IMR-90 (cell line): ENCODE measurements at regions not wholly inside any gene's neighbourhood (a gene's known extent, or its start where the extent isn't known, plus 50 kb on each side); places are given as distances from the start of the nearest gene placed in this dataset.

Source experiments
- ATAC-seq: fragments of 200-7000 bp; cut with Tn5 transposase; 2 replicates; pipeline ENCODE4 v1.9.1; 2020; ENCODE audit warnings: low read depth, mild to moderate bottlenecking, moderate library complexity
- BruUV-seq: library from RNA; stranded (reverse); fragments of 400-500 nt; replicated peaks from 2 replicates; lab custom pipeline; 2021; lab: Mats Ljungman, UMichigan
- CTCF ChIA-PET: fragments of 300-600 bp; formaldehyde crosslinking; extraction: SDS; loops from one replicate; lab custom pipeline; 2021; ENCODE audit warnings: antibody characterized with exemption; lab: Yijun Ruan, JAX
- POLR2A ChIA-PET: fragments of 300-600 bp; sonication (Branson Sonifier 250); formaldehyde crosslinking; loops from one replicate; lab custom pipeline; 2022; ENCODE audit warnings: antibody characterized with exemption; ENCODE audit not compliant: unreplicated experiment; lab: Charles Lee
- DNase-seq: peaks from one replicate; pipeline ENCODE4 v3.0.0; 2013
- H2AFZ ChIP-seq: replicated peaks from 2 replicates; pipeline ENCODE3; 2013; ENCODE audit warnings: low read length, mild to moderate bottlenecking; ENCODE audit not compliant: poor library complexity
- H2AK5ac ChIP-seq: 2 replicates; pipeline ENCODE4 v1.6.1; 2013; ENCODE audit warnings: low read depth, low read length, inconsistent platforms
- H2AK9ac ChIP-seq: replicated peaks from 2 replicates; pipeline ENCODE3; 2013; ENCODE audit warnings: mild to moderate bottlenecking, low read depth, low read length, moderate library complexity; ENCODE audit not compliant: poor library complexity
- H2BK120ac ChIP-seq: 2 replicates; pipeline ENCODE4 v1.6.1; 2013; ENCODE audit warnings: low read depth, low read length, inconsistent platforms
- H2BK15ac ChIP-seq: 3 replicates; pipeline ENCODE4 v1.6.1; 2013; ENCODE audit warnings: low read depth, low read length, inconsistent platforms
- H2BK20ac ChIP-seq: 2 replicates; pipeline ENCODE4 v1.6.1; 2013; ENCODE audit warnings: low read depth, mild to moderate bottlenecking, inconsistent platforms, low read length, moderate library complexity
- H2BK5ac ChIP-seq: 2 replicates; pipeline ENCODE4 v1.6.1; 2013; ENCODE audit warnings: mild to moderate bottlenecking, low read depth, low read length, inconsistent platforms; ENCODE audit not compliant: poor library complexity, severe bottlenecking
- H3K14ac ChIP-seq: replicated peaks from 2 replicates; pipeline ENCODE4 v1.6.1; 2013; ENCODE audit warnings: low read depth, low read length, inconsistent platforms
- H3K18ac ChIP-seq: 2 replicates; pipeline ENCODE4 v1.6.1; 2013; ENCODE audit warnings: low read depth, low read length, control low read depth
- H3K23ac ChIP-seq: 2 replicates; pipeline ENCODE4 v1.6.1; 2013; ENCODE audit warnings: low read depth, low read length, inconsistent platforms
- H3K27ac ChIP-seq: 2 replicates; pipeline ENCODE4 v1.5.1; 2013; ENCODE audit warnings: mild to moderate bottlenecking, control low read depth, low read length; ENCODE audit not compliant: insufficient read depth
- H3K27me3 ChIP-seq: 2 replicates; pipeline ENCODE4 v1.6.1; 2013; ENCODE audit warnings: low read length; ENCODE audit not compliant: control insufficient read depth, insufficient read depth
- H3K36me3 ChIP-seq: 2 replicates; pipeline ENCODE4 v1.6.1; 2013; ENCODE audit warnings: low read length, mixed read lengths; ENCODE audit not compliant: control insufficient read depth, insufficient read depth
- H3K4ac ChIP-seq: 2 replicates; pipeline ENCODE4 v1.6.1; 2013; ENCODE audit warnings: low read depth, low read length, inconsistent platforms
- H3K4me1 ChIP-seq: 2 replicates; pipeline ENCODE4 v1.6.1; 2013; ENCODE audit warnings: low read length, mixed read lengths; ENCODE audit not compliant: control insufficient read depth, insufficient read depth
- H3K4me2 ChIP-seq: 2 replicates; pipeline ENCODE4 v1.6.1; 2013; ENCODE audit warnings: low read depth, mild to moderate bottlenecking, control low read depth, low read length, moderate library complexity
- H3K4me3 ChIP-seq: 2 replicates; pipeline ENCODE4 v1.5.1; 2013; ENCODE audit warnings: low read depth, mild to moderate bottlenecking, control low read depth, low read length, moderate library complexity; ENCODE audit not compliant: insufficient read depth
- H3K56ac ChIP-seq: 2 replicates; pipeline ENCODE4 v1.6.1; 2013; ENCODE audit warnings: low read length, inconsistent platforms; ENCODE audit not compliant: insufficient read depth; ENCODE audit errors: extremely low read depth
- H3K79me1 ChIP-seq, 2 experiments: 2 replicates each; pipeline ENCODE4 v1.6.1; 2013; ENCODE audit warnings: low read length in 2 of 2, inconsistent platforms in 1 of 2, low read depth in 1 of 2
- H3K9ac ChIP-seq: 2 replicates; pipeline ENCODE4 v1.6.1; 2013; ENCODE audit warnings: low read depth, low read length, control low read depth
- H3K9me1 ChIP-seq: 2 replicates; pipeline ENCODE4 v1.6.1; 2013; ENCODE audit warnings: low read length, inconsistent platforms; ENCODE audit not compliant: insufficient read depth
- H3K9me3 ChIP-seq: 2 replicates; pipeline ENCODE4 v1.6.1; 2013; ENCODE audit warnings: low read length; ENCODE audit not compliant: control insufficient read depth, insufficient read depth
- H4K20me1 ChIP-seq: 2 replicates; pipeline ENCODE4 v1.6.1; 2013; ENCODE audit warnings: low read length, inconsistent platforms; ENCODE audit not compliant: insufficient read depth
- H4K5ac ChIP-seq: 2 replicates; pipeline ENCODE4 v1.6.1; 2013; ENCODE audit warnings: mild to moderate bottlenecking, low read depth, low read length, control low read depth
- H4K8ac ChIP-seq, 2 experiments: 2 replicates each; pipeline ENCODE4 v1.6.1; 2013; ENCODE audit warnings: low read depth in 2 of 2, low read length in 2 of 2, control low read depth in 1 of 2, inconsistent platforms in 1 of 2
- H4K91ac ChIP-seq: 2 replicates; pipeline ENCODE4 v1.6.1; 2013; ENCODE audit warnings: low read depth, low read length, inconsistent platforms; ENCODE audit not compliant: insufficient read depth
- BHLHE40 ChIP-seq: fragments of 150-350 bp; IDR thresholded peaks from 2 replicates; pipeline ENCODE4 v1.6.1; 2016; ENCODE audit warnings: mild to moderate bottlenecking, low read depth, low read length
- CHD1 ChIP-seq: IDR thresholded peaks from 2 replicates; pipeline ENCODE4 v1.6.1; 2012; ENCODE audit warnings: low read depth, low read length, improper control_type of control experiment
- FOS ChIP-seq: fragments of 150-350 bp; IDR thresholded peaks from 2 replicates; pipeline ENCODE4 v1.6.1; 2016; ENCODE audit warnings: low read depth, low read length
- MAFK ChIP-seq: IDR thresholded peaks from 2 replicates; pipeline ENCODE4 v1.6.1; 2012; ENCODE audit warnings: low read depth, low read length, improper control_type of control experiment
- MAZ ChIP-seq: IDR thresholded peaks from 2 replicates; pipeline ENCODE4 v1.6.1; 2012; ENCODE audit warnings: low read depth, mild to moderate bottlenecking, low read length, improper control_type of control experiment, moderate library complexity, borderline replicate concordance
- MXI1 ChIP-seq: IDR thresholded peaks from 2 replicates; pipeline ENCODE4 v1.6.1; 2012; ENCODE audit warnings: low read depth, mild to moderate bottlenecking, low read length, moderate library complexity, borderline replicate concordance
- NFE2L2 ChIP-seq: fragments of 150-350 bp; IDR thresholded peaks from 2 replicates; pipeline ENCODE4 v1.6.1; 2016; ENCODE audit warnings: low read depth, mild to moderate bottlenecking, low read length
- POLR2A ChIP-seq: IDR thresholded peaks from 2 replicates; pipeline ENCODE4 v1.6.1; 2012; ENCODE audit warnings: mild to moderate bottlenecking, low read depth, low read length
- RAD21 ChIP-seq: IDR thresholded peaks from 2 replicates; pipeline ENCODE4 v1.6.1; 2012; ENCODE audit warnings: low read length, improper control_type of control experiment
- RCOR1 ChIP-seq: IDR thresholded peaks from 2 replicates; pipeline ENCODE4 v1.6.1; 2012; ENCODE audit warnings: mild to moderate bottlenecking, low read length, improper control_type of control experiment; ENCODE audit not compliant: insufficient replicate concordance
- RFX5 ChIP-seq: IDR thresholded peaks from 2 replicates; pipeline ENCODE4 v1.8.0; 2012; ENCODE audit warnings: low read depth, mild to moderate bottlenecking, low read length, moderate library complexity
- SMC3 ChIP-seq: fragments of 150-350 bp; IDR thresholded peaks from 2 replicates; pipeline ENCODE4 v1.6.1; 2016; ENCODE audit warnings: low read depth, mild to moderate bottlenecking, antibody characterized with exemption, low read length, moderate library complexity
- dilution Hi-C: fragments of 300-500 bp; cut with HindIII; formaldehyde crosslinking; loops from one replicate; pipeline ENCODE4 v1.14.3; 2018; ENCODE audit warnings: low sequenced_read_pairs; ENCODE audit not compliant: unreplicated experiment
- in situ Hi-C: fragments of 300-500 bp; cut with MboI; formaldehyde crosslinking; loops from 3 replicates; pipeline ENCODE4 v1.14.3; 2019; ENCODE audit warnings: low sequenced_read_pairs, inconsistent platforms, mixed read lengths
- intact Hi-C: fragments of 100-400 bp; cut with micrococcal nuclease; formaldehyde crosslinking; loops from 2 replicates; pipeline ENCODE4 v1.10.0; 2022
- TF ChIP-seq, protein P1 (sequence below): conservative IDR thresholded peaks from 2 replicates; pipeline ENCODE4 v1.5.1; 2012; ENCODE audit warnings: mild to moderate bottlenecking, low read depth, low read length, improper control_type of control experiment
- TF ChIP-seq, protein P2 (sequence below): fragments of 150-350 bp; IDR thresholded peaks from 2 replicates; pipeline ENCODE4 v1.6.1; 2016; ENCODE audit warnings: low read depth, mild to moderate bottlenecking, low read length, moderate library complexity, borderline replicate concordance
- TF ChIP-seq, protein P3 (sequence below): fragments of 150-350 bp; IDR thresholded peaks from 2 replicates; pipeline ENCODE4 v1.6.1; 2017; ENCODE audit warnings: mild to moderate bottlenecking, antibody characterized with exemption, low read length, low read depth

DNA sequence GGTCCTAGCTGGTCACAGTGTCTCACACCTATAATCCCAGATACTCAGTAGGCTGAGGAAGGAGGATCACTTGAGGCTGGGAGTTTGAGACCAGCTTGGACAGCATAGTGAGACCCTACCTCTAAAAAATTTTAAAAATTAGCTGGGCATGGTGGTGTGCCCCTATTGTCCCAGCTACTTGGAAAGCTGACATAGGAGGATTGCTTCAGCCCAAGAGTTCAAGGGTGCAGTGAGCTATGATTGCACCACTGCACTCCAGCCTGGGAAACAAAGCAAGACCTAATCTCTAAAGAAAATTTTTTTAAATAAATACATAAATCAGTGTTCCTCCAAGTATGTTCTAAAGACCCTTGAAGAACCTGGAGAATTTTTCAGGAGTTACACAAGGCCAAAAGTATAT, 50.6 kb upstream of the GNAO1 start:
- Histone ChIP-seq H4K5ac (no peak overlapping the region), H3K27ac (no peak overlapping the region), H3K18ac (no peak overlapping the region), H2BK120ac (no peak overlapping the region), H3K14ac (no peak overlapping the region), H2AK5ac (no peak overlapping the region), H4K91ac (no peak overlapping the region), H3K9me3 (no peaks in the 10 kb centered on the region), H3K4me3 (no peak overlapping the region), H3K27me3 (no peaks in the 10 kb centered on the region), H3K23ac (no peak overlapping the region), H4K20me1 (no peaks in the 10 kb centered on the region), H2BK15ac (no peak overlapping the region), H3K36me3 (no peaks in the 10 kb centered on the region), H2BK5ac (no peak overlapping the region), H3K4ac (no peak overlapping the region), H4K8ac (no peak overlapping the region), H2AK9ac (no peak overlapping the region), H3K79me1 (no peaks in the 10 kb centered on the region), H3K56ac (no peak overlapping the region), H2AFZ (no peak overlapping the region), H2BK20ac (no peak overlapping the region), H3K9me1 (no peaks in the 10 kb centered on the region), H3K4me2 (no peak overlapping the region), H3K4me1 (no peaks in the 10 kb centered on the region), H3K9ac (no peak overlapping the region)
- DNase-seq (no peak), ATAC-seq (no peak)
- dilution Hi-C loops (no loop called here), intact Hi-C loops (no loop called here), in situ Hi-C loops (no loop called here)
- TF ChIP-seq RFX5 (no peak), CHD1 (no peak), FOS (no peak), MAZ (no peak), RAD21 (no peak), NFE2L2 (no peak), MXI1 (no peak), SMC3 (no peak), RCOR1 (no peak), MAFK (no peak), POLR2A (no peak), BHLHE40 (no peak)
- TF ChIP-seq, protein P1, sequence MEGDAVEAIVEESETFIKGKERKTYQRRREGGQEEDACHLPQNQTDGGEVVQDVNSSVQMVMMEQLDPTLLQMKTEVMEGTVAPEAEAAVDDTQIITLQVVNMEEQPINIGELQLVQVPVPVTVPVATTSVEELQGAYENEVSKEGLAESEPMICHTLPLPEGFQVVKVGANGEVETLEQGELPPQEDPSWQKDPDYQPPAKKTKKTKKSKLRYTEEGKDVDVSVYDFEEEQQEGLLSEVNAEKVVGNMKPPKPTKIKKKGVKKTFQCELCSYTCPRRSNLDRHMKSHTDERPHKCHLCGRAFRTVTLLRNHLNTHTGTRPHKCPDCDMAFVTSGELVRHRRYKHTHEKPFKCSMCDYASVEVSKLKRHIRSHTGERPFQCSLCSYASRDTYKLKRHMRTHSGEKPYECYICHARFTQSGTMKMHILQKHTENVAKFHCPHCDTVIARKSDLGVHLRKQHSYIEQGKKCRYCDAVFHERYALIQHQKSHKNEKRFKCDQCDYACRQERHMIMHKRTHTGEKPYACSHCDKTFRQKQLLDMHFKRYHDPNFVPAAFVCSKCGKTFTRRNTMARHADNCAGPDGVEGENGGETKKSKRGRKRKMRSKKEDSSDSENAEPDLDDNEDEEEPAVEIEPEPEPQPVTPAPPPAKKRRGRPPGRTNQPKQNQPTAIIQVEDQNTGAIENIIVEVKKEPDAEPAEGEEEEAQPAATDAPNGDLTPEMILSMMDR = no peak
- TF ChIP-seq, protein P2, sequence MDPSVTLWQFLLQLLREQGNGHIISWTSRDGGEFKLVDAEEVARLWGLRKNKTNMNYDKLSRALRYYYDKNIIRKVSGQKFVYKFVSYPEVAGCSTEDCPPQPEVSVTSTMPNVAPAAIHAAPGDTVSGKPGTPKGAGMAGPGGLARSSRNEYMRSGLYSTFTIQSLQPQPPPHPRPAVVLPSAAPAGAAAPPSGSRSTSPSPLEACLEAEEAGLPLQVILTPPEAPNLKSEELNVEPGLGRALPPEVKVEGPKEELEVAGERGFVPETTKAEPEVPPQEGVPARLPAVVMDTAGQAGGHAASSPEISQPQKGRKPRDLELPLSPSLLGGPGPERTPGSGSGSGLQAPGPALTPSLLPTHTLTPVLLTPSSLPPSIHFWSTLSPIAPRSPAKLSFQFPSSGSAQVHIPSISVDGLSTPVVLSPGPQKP = no peak
- TF ChIP-seq, protein P3, sequence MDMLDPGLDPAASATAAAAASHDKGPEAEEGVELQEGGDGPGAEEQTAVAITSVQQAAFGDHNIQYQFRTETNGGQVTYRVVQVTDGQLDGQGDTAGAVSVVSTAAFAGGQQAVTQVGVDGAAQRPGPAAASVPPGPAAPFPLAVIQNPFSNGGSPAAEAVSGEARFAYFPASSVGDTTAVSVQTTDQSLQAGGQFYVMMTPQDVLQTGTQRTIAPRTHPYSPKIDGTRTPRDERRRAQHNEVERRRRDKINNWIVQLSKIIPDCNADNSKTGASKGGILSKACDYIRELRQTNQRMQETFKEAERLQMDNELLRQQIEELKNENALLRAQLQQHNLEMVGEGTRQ = no peak
- ChIA-PET POLR2A (no interaction called here), CTCF (no interaction called here)
- BruUV-seq = no TSS peak
